Kidney (tissue), 10 donors: ENCODE measurements at regions not wholly inside any gene's neighbourhood (a gene's known extent, or its start where the extent isn't known, plus 50 kb on each side); places are given as distances from the start of the nearest gene placed in this dataset.
"Not testable (repeated sequence)": the region's sequence is repeated elsewhere in the genome, so short reads cannot be mapped to it uniquely, and the experiment has no call there.

Experiments used
- DNase-seq, 5 donors: peaks; one replicate each; pipeline ENCODE4 v3.0.0-alpha.2; 2013 to 2020
- FAIRE-seq: peaks from 2 replicates; lab custom pipeline; 2012; peaks lifted over from hg19 to GRCh38; lab: Jason Lieb, UNC
- H3K27ac ChIP-seq, 2 donors: one replicate each; pipeline ENCODE4 v1.7.0; 2013; ENCODE audit warnings: low read depth in 2 of 2, low read length in 2 of 2, inconsistent platforms in 1 of 2
- H3K27me3 ChIP-seq: one replicate; pipeline ENCODE4 v1.7.1; 2013; ENCODE audit warnings: low read length, inconsistent platforms; ENCODE audit not compliant: control insufficient read depth, insufficient read depth
- H3K36me3 ChIP-seq, 3 donors: one replicate each; pipeline versions ENCODE4 v1.7.0 to v1.7.1; 2013; ENCODE audit warnings: low read length in 3 of 3, control low read depth in 1 of 3, inconsistent platforms in 1 of 3; ENCODE audit not compliant: insufficient read depth in 3 of 3, control insufficient read depth in 2 of 3
- H3K4me1 ChIP-seq, 3 donors: one replicate each; pipeline versions ENCODE4 v1.7.0 to v1.7.1; 2013; ENCODE audit warnings: low read length in 3 of 3, inconsistent platforms in 1 of 3, low read depth in 1 of 3; ENCODE audit not compliant: control insufficient read depth in 2 of 3, insufficient read depth in 2 of 3
- H3K4me3 ChIP-seq, 3 donors: one replicate each; pipeline versions ENCODE4 v1.7.0 to v1.8.1; 2013; ENCODE audit warnings: low read length in 3 of 3, control low read depth in 1 of 3, inconsistent platforms in 1 of 3
- H3K9ac ChIP-seq, 3 donors: one replicate each; pipeline versions ENCODE4 v1.7.0 to v1.7.1; 2013; ENCODE audit warnings: low read length in 3 of 3, control low read depth in 1 of 3, inconsistent platforms in 1 of 3
- H3K9me3 ChIP-seq, 3 donors: one replicate each; pipeline versions ENCODE4 v1.7.0 to v1.7.1; 2013; ENCODE audit warnings: low read length in 3 of 3, control low read depth in 1 of 3, inconsistent platforms in 1 of 3; ENCODE audit not compliant: control insufficient read depth in 2 of 3, insufficient read depth in 1 of 3
- intact Hi-C: fragments of 100-400 bp; cut with DNase I; formaldehyde crosslinking; loops from one replicate; pipeline ENCODE4 v1.11.1; 2022
- donor health status: control.
- donor health status: control.
- donor health status: DM: yes; HTN: yes; CAD: no.
- donor health status: Normal renal cell carcinoma (clear cell type).

DNA sequence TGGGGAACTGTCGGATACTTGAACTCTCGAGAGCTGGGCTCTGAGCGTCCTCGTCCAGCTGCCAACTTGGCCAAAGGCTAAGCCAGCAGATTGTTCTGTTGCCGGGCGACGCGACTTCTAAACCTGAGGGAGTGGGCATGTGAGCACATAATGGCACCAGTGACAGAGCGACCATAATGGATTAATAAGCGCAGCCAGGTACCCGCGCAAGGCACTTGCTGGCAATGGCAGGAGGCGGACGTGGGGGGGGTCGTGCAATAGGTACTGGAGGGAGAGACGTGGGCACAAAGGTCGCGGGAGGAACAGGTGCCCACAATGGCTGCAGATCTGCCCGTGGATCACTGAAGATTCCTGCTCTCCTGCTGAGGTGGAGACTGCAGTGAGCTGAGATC lies 1368.7 kb downstream of the CDH12 start:
- FAIRE-seq, H3K27ac ChIP-seq, H3K36me3 ChIP-seq, H3K9me3 ChIP-seq, H3K4me1 ChIP-seq, H3K4me3 ChIP-seq, intact Hi-C loops, H3K27me3 ChIP-seq, H3K9ac ChIP-seq: not testable (repeated sequence)
- DNase-seq: peak in 1 of 5 donors; percentile 77

DNA sequence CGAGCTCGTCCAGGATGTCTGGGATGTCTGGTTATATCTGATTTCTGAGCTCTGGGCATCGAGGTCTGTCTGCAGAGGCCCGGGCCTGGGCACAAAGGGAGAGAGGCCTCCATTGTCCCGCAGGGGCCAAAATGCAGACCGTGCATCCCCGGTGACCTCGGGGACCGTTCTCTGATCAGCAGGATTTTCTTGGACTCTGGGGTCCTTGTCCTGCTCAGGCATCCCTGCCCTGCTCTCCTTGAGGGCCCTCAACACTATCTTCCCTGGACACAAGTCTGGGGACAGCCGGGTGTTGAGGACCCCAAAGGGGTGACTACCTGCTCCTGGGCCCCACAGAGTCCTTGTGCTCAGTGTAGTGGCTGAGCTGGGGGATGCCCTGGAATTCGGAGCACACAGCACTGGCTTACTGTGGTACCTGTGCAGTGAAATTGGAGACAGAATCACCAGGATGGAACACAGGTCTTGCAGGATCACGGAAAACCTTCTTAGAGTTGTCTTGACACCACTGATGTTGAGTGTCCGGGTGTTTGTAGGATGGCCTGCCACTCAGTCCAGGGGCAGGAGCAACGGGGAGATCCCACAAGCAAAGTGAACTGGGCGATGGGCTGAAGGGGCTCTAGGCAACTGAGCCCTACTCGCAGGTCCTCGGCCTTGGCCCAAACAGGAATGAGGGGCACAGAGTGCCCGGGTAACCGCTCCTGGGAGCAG lies 1369.2 kb downstream of the CDH12 start:
- H3K36me3 ChIP-seq, H3K9me3 ChIP-seq, FAIRE-seq, H3K27ac ChIP-seq, H3K9ac ChIP-seq, intact Hi-C loops, H3K27me3 ChIP-seq, H3K4me1 ChIP-seq, H3K4me3 ChIP-seq: not testable (repeated sequence)
- DNase-seq: peak in 1 of 5 donors; percentile 67

DNA sequence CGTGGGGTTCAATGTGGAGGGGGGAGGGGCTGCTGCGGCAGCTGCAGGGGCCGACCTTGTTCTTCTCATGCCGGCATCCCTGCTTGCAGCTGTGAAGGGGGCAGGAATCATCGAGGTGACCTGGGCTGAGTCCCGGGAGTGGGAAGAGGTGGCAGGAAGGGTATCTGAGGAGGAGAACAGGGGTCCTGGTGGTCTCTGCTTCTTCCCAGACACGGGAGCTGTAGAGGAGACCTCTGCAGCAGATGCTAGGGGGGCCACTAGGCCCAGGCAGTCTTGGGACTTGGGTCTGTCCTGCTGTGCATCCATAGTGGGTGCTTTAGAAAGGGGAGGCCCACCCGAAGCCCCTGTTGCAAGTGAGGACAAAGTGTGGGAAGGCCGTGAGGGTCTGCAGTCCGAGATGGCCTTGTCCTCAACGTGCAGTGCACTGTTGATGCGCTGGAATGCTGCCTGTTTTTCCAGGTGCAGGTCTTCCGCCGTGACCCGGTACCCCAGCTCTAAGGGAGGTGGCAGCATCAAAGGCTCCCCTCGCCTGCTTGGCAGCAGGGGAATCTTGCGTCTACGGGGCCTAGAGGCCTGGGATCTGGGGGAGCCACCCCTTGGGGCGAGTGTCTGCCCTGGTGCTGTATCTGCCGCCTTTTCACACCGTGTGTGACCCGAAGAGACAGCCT lies 1370.0 kb downstream of the CDH12 start:
- DNase-seq: peak in 1 of 5 donors; percentile 75
- H3K9me3 ChIP-seq, H3K9ac ChIP-seq, H3K4me1 ChIP-seq, intact Hi-C loops, H3K4me3 ChIP-seq, H3K36me3 ChIP-seq, H3K27me3 ChIP-seq, H3K27ac ChIP-seq, FAIRE-seq: not testable (repeated sequence)

DNA sequence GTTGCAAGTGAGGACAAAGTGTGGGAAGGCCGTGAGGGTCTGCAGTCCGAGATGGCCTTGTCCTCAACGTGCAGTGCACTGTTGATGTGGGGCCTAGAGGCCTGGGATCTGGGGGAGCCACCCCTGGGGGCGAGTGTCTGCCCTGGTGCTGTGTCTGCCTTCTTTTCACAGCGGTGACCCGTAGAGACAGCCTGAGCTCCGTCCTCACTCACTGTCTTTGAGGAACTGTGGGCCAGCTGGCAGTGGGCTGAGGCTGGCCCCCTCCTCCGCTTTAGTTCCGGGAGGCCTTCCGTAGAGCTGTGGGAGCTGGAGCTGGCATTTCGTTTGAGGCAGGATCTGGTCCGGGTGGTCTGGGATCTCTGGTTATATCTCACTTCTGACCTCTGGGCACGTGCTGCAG lies 1370.6 kb downstream of the CDH12 start:
- intact Hi-C loops, H3K9me3 ChIP-seq, H3K36me3 ChIP-seq, FAIRE-seq, H3K4me1 ChIP-seq, H3K27ac ChIP-seq, H3K27me3 ChIP-seq, H3K4me3 ChIP-seq, H3K9ac ChIP-seq: not testable (repeated sequence)
- DNase-seq: peak; percentile 39 to 73 (median 67)

DNA sequence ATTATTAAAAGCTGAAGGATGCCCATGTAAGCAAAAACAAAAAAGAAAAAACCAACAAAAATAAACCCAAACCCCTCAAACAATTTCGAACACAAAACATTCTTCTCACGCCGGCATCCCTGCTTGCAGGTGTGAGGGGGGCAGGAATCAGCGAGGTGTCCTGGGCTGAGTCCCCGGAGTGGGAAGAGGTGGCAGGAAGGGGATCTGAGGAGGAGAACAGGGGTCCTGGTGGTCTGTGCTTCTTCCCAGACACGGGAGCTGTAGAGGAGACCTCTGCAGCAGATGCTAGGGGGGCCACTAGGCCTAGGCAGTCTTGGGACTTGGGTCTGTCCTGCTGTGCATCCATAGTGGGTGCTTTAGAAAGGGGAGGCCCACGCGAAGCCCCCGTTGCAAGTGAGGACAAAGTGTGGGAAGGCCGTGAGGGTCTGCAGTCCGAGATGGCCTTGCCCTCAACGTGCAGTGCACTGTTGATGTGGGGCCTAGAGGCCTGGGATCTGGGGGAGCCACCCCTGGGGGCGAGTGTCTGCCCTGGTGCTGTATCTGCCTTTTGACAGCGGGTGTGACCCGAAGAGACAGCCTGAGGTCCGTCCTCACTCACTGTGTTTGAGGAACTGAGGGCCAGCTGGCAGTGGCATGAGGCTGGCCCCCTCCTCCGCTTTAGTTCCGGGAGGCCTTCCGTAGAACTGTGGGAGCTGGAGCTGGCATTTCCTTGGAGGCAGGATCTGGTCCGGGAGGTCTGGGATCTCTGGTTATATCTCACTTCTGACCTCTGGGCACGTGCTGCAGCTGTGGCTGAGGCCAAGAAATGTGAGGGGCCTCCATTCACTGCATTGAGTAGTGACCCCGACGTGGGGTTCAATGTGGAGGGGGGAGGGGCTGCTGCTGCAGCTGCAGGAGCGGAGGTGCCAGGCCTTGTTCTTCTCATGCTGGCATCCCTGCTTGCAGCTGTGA lies 1371.5 kb downstream of the CDH12 start:
- H3K4me3 ChIP-seq, H3K4me1 ChIP-seq, H3K9ac ChIP-seq, H3K36me3 ChIP-seq, H3K27ac ChIP-seq, FAIRE-seq, intact Hi-C loops, H3K9me3 ChIP-seq, H3K27me3 ChIP-seq: not testable (repeated sequence)
- peak in 2 of 5 donors; percentile 23 to 77 for DNase-seq

DNA sequence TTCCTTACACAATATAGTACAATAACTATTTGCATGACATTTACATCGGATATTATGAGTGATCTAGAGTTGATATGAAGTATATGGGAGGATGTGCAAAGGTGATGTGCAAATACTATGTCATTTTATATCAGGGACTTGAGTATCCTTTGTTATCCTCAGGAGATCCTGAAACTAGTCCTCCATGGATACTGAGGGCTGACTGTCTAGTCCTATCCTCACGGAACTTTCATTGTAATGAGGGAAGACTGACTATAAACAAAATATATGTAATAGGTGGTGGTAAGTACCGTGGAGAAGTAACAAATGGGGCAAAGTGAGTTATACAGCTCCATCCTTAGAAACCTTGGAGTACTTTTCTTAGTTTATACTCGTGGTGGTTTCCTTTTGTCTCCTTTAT lies 1373.1 kb downstream of the CDH12 start:
- FAIRE-seq, H3K4me3 ChIP-seq, H3K4me1 ChIP-seq, H3K27ac ChIP-seq, intact Hi-C loops, DNase-seq, H3K9ac ChIP-seq, H3K9me3 ChIP-seq, H3K27me3 ChIP-seq, H3K36me3 ChIP-seq: not testable (repeated sequence)

GRCh38 chr5:21473981-21474380 lies 1379.2 kb downstream of the CDH12 start:
- intact Hi-C loops, FAIRE-seq: not testable (repeated sequence)

GRCh38 chr5:21473436-21473835 lies 1379.7 kb downstream of the CDH12 start:
- FAIRE-seq, H3K27ac ChIP-seq, H3K4me3 ChIP-seq, H3K27me3 ChIP-seq, H3K36me3 ChIP-seq, H3K9ac ChIP-seq, H3K4me1 ChIP-seq, intact Hi-C loops, H3K9me3 ChIP-seq, DNase-seq: not testable (repeated sequence)

More at GRCh38 chr5:21473981-21474380, 1379.2 kb downstream of the CDH12 start:
- H3K27me3 ChIP-seq, H3K36me3 ChIP-seq, H3K4me1 ChIP-seq, H3K4me3 ChIP-seq, H3K9ac ChIP-seq, H3K9me3 ChIP-seq, DNase-seq, H3K27ac ChIP-seq: not testable (repeated sequence)
